Thyroid gland (tissue), 4 donors: ENCODE measurements at regions not wholly inside any gene's neighbourhood (a gene's known extent, or its start where the extent isn't known, plus 50 kb on each side); places are given as distances from the start of the nearest gene placed in this dataset.

Experiments
- DNase-seq, 2 donors: peaks; one replicate each; pipeline ENCODE4 v3.0.0-alpha.2; 2019
- H3K27ac ChIP-seq, 3 donors: fragments of 200-600 bp; sonication (generic); 1 replicate in 2 of 3; 2 replicates in 1 of 3; pipeline ENCODE4 v1.5.1; 2016 to 2019; ENCODE audit warnings: mild to moderate bottlenecking in 1 of 3, moderate library complexity in 1 of 3
- H3K27me3 ChIP-seq: fragments of 200-600 bp; sonication (generic); one replicate; pipeline ENCODE4 v1.5.1; 2019
- H3K36me3 ChIP-seq, 2 donors: fragments of 200-600 bp; sonication (generic); one replicate each; pipeline ENCODE4 v1.5.1; 2016 to 2019
- H3K4me1 ChIP-seq, 2 donors: fragments of 200-600 bp; sonication (generic); one replicate each; pipeline ENCODE4 v1.5.1; 2017 to 2019
- H3K4me3 ChIP-seq, 3 donors: fragments of 200-600 bp; sonication (generic); replicated peaks in 1 of 3; 1 replicate in 2 of 3; 2 replicates in 1 of 3; pipeline ENCODE4 v1.5.1; 2016; ENCODE audit warnings: mild to moderate bottlenecking in 1 of 3
- H3K9me3 ChIP-seq: fragments of 200-600 bp; sonication (generic); one replicate; pipeline ENCODE4 v1.5.1; 2017
- POLR2A ChIP-seq, 2 donors: fragments of 450-650 bp; IDR thresholded peaks; one replicate each; pipeline ENCODE4 v1.6.1; 2017; ENCODE audit warnings: antibody characterized with exemption in 2 of 2, mild to moderate bottlenecking in 2 of 2, moderate library complexity in 1 of 2
- WGBS, 2 donors: methylation state at CpG; one replicate each; pipeline ENCODE4 v1.1.5; 2017; 5-methylcytosine and 5-hydroxymethylcytosine counted together
- intact Hi-C: fragments of 100-400 bp; cut with DNase I; formaldehyde crosslinking; loops from one replicate; pipeline ENCODE4 v1.15.1; 2023
- TF ChIP-seq, protein P1 (sequence below), 6 experiments: fragments of 200-600 bp in 3 of 6; fragments of 450-650 bp in 3 of 6; sonication (generic) in 3 of 6; IDR thresholded peaks; one replicate each; pipeline ENCODE4 v1.5.1; 2016 to 2019; ENCODE audit warnings: antibody characterized with exemption in 6 of 6, mild to moderate bottlenecking in 2 of 6, inconsistent platforms in 1 of 6, moderate library complexity in 1 of 6

DNA sequence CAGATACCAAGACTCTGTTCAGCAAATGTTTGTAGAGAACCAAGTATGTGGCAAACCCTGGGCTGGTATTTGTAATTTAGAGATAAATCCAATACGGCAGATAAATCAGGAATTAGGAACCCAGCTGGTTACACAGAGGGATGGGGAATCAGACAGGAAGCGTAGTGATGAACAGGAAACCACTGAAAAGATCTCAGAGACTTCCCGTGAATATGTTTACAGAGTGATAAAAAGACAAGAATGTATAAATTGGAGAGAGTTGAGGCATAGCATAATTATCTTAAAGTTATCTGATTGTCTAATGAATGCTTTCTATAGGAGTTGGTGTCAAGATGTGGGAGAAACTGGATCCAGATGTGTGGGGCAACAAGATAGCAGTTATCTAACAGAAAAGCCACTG, 246.6 kb upstream of the SMARCA2 start:
- TF ChIP-seq, protein P1, sequence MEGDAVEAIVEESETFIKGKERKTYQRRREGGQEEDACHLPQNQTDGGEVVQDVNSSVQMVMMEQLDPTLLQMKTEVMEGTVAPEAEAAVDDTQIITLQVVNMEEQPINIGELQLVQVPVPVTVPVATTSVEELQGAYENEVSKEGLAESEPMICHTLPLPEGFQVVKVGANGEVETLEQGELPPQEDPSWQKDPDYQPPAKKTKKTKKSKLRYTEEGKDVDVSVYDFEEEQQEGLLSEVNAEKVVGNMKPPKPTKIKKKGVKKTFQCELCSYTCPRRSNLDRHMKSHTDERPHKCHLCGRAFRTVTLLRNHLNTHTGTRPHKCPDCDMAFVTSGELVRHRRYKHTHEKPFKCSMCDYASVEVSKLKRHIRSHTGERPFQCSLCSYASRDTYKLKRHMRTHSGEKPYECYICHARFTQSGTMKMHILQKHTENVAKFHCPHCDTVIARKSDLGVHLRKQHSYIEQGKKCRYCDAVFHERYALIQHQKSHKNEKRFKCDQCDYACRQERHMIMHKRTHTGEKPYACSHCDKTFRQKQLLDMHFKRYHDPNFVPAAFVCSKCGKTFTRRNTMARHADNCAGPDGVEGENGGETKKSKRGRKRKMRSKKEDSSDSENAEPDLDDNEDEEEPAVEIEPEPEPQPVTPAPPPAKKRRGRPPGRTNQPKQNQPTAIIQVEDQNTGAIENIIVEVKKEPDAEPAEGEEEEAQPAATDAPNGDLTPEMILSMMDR (IDR thresholded peaks at IDR 0.05) = no peak
- TF ChIP-seq POLR2A (IDR thresholded peaks at IDR 0.05) = no peak
- H3K4me1 ChIP-seq = no peaks in the 10 kb centered on the region
- H3K27me3 ChIP-seq = no peaks in the 10 kb centered on the region
- intact Hi-C loops = no loop called here
- H3K36me3 ChIP-seq = no peaks in the 10 kb centered on the region
- H3K9me3 ChIP-seq = no peaks in the 10 kb centered on the region
- WGBS, 2 donors = 62 to 71% methylated on average over 3 of the region's 3 CpGs
- no peak for DNase-seq
- no peak overlapping the region for H3K4me3 ChIP-seq
- no peak overlapping the region for H3K27ac ChIP-seq

DNA sequence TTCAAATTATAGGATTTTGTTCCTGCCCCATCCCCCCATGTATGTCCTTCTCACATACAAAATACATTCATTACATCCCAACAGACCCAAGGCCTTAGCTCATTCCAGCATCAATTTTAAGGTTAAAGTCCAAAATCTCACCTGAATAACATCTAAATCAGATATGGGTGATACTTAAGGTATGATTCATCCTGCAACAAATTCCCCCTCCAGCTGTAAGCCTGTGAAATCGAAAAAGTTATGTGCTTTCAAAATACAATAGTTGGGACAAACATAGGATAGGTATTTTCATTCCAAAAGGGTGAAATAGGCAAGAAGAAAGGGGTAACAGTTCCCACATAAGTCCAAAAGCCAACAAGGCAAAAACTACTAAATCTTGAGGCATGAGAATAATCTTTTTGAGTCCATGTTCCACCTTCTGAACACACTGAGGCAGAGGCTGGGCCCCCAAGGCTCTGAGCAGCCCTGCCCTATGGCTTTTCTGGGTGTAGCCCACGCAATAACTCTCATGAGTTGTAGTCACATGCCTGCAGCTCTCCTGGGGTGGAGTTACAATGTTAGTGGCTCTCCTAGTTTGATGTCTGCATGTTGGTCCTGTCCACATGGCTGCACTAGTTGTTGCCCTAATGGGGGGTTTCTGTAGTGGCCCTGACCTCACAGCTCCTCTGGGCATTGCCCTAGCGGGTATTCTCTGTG, 243.9 kb upstream of the SMARCA2 start:
- no peaks in the 10 kb centered on the region for H3K36me3 ChIP-seq
- no peak for DNase-seq
- H3K27me3 ChIP-seq = no peaks in the 10 kb centered on the region
- TF ChIP-seq, protein P1 (IDR thresholded peaks at IDR 0.05) = no peak
- TF ChIP-seq POLR2A (IDR thresholded peaks at IDR 0.05) = no peak
- no peaks in the 10 kb centered on the region for H3K9me3 ChIP-seq
- WGBS, 2 donors = 71 to 77% methylated on average over 3 of the region's 3 CpGs
- intact Hi-C loops = no loop called here
- no peak overlapping the region for H3K4me3 ChIP-seq
- H3K4me1 ChIP-seq = peaks cover 0 to 8% of the 10 kb centered on the region in 2 donors
- H3K27ac ChIP-seq = no peak overlapping the region

DNA sequence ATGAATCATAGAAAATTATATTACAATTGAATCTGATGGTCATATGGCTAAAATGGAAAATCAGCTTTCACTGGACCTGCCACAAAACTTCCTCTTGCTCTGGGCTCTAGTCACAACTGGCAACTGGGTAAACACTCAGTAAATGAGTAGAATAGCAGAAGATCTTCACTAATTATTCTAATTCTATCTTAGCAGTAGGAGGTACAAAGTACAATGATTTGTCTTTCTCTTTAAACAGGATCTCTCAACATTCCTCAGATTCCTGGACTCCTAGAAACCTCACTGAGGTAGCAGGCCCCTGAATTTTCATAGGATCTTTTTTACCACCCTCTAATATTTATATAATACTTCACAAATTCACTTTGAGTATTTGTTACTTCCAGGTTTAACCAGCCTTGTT, 239.9 kb upstream of the SMARCA2 start:
- no peak for DNase-seq
- TF ChIP-seq, protein P1 (IDR thresholded peaks at IDR 0.05) = no peak
- TF ChIP-seq POLR2A (IDR thresholded peaks at IDR 0.05) = no peak
- H3K9me3 ChIP-seq = no peaks in the 10 kb centered on the region
- H3K27me3 ChIP-seq = no peaks in the 10 kb centered on the region
- H3K36me3 ChIP-seq = no peaks in the 10 kb centered on the region
- H3K4me1 ChIP-seq = peaks cover 0 to 8% of the 10 kb centered on the region in 2 donors
- H3K27ac ChIP-seq = no peak overlapping the region
- no peak overlapping the region for H3K4me3 ChIP-seq
- intact Hi-C loops = no loop called here

DNA sequence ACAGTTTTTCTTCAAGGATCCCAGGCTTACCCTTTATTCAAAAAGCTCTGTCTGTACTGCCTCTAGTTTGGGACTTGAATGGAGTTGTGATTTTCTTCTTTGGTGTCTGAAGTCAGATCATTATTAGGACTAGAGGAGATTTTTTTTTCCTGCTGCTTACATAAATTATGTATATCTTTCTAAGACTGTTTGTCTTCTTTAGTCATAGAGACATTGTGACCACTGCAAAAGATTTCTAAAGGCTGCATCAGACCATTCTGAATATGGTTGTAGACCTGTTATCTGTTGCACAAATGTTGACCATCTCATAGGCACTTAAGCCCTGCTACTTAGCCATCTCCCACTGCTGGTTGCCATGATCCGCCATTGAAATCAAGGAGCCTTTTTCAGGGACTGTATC, 238.5 kb upstream of the SMARCA2 start:
- Histone ChIP-seq H3K4me3 (no peak overlapping the region), H3K27me3 (no peaks in the 10 kb centered on the region), H3K9me3 (no peaks in the 10 kb centered on the region), H3K4me1 (peaks cover 0 to 8% of the 10 kb centered on the region in 2 donors), H3K36me3 (no peaks in the 10 kb centered on the region), H3K27ac (no peak overlapping the region)
- WGBS, 2 donors = 42 to 100% methylated on average over 1 of the region's 1 CpG
- TF ChIP-seq POLR2A (IDR thresholded peaks at IDR 0.05) = no peak
- TF ChIP-seq, protein P1 (IDR thresholded peaks at IDR 0.05) = no peak
- intact Hi-C loops = no loop called here
- DNase-seq = no peak

DNA sequence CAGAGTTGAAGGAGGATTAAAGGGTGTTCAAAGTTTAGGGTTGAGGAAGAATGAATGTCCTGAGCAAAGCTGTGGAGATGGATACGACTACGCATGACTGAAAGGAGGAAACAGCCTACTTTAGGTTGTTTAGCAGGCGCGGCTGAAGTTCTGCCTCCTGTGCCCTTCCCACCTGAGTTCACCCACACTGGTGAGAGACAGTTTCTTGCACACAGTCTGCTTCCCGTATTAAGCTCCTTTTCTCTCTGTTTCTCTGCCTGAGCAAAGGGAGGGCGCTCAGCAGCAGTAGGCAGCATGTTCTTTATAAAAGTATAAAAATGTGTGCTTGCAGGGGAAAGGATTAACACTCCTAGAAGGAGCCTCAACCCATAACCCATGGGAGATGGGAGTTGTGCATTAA, 224.0 kb upstream of the SMARCA2 start:
- TF ChIP-seq POLR2A (IDR thresholded peaks at IDR 0.05) = no peak
- TF ChIP-seq, protein P1 (IDR thresholded peaks at IDR 0.05) = no peak
- no peak for DNase-seq
- no peaks in the 10 kb centered on the region for H3K9me3 ChIP-seq
- H3K27me3 ChIP-seq = no peaks in the 10 kb centered on the region
- no peak overlapping the region for H3K4me3 ChIP-seq
- H3K27ac ChIP-seq = no peak overlapping the region
- no peaks in the 10 kb centered on the region for H3K4me1 ChIP-seq
- WGBS, 2 donors = 86 to 89% methylated on average over 6 of the region's 6 CpGs
- no peaks in the 10 kb centered on the region for H3K36me3 ChIP-seq
- intact Hi-C loops = no loop called here
